Mucosa of stomach (tissue), 1 donor: ENCODE measurements at regions not wholly inside any gene's neighbourhood (a gene's known extent, or its start where the extent isn't known, plus 50 kb on each side); places are given as distances from the start of the nearest gene placed in this dataset.

Experiments used
- H3K27me3 ChIP-seq: one replicate; pipeline ENCODE4 v1.7.0; 2013; ENCODE audit warnings: mild to moderate bottlenecking, low read length; ENCODE audit not compliant: control insufficient read depth, insufficient read depth
- H3K36me3 ChIP-seq: one replicate; pipeline ENCODE4 v1.7.0; 2013; ENCODE audit warnings: low read length; ENCODE audit not compliant: control insufficient read depth, insufficient read depth
- H3K4me1 ChIP-seq: one replicate; pipeline ENCODE4 v1.7.0; 2013; ENCODE audit warnings: mild to moderate bottlenecking, low read length; ENCODE audit not compliant: control insufficient read depth, insufficient read depth
- H3K4me3 ChIP-seq: one replicate; pipeline ENCODE4 v1.7.0; 2013; ENCODE audit warnings: low read length
- H3K9ac ChIP-seq: one replicate; pipeline ENCODE4 v1.7.0; 2013; ENCODE audit warnings: mild to moderate bottlenecking, low read length, moderate library complexity
- H3K9me3 ChIP-seq: one replicate; pipeline ENCODE4 v1.7.0; 2013; ENCODE audit warnings: mild to moderate bottlenecking, low read length, moderate library complexity; ENCODE audit not compliant: control insufficient read depth
- donor health status: Pancreatic carcinoma.

GRCh38 chr5:74155501-74155900 is 485.0 kb downstream of the ENC1 start:
- H3K27me3 ChIP-seq: no peaks in the 10 kb centered on the region
- no peaks in the 10 kb centered on the region for H3K4me1 ChIP-seq
- no peaks in the 10 kb centered on the region for H3K9me3 ChIP-seq
- H3K36me3 ChIP-seq: no peaks in the 10 kb centered on the region
- H3K4me3 ChIP-seq: no peak overlapping the region
- no peak overlapping the region for H3K9ac ChIP-seq

- Histone ChIP-seq H3K4me1 (no peaks in the 10 kb centered on the region), H3K9me3 (no peaks in the 10 kb centered on the region), H3K9ac (no peak overlapping the region), H3K27me3 (no peaks in the 10 kb centered on the region), H3K4me3 (no peak overlapping the region), H3K36me3 (no peaks in the 10 kb centered on the region)
These were observed 486.0 kb downstream of the ENC1 start for GRCh38 chr5:74154526-74154925.

GRCh38 chr5:74153255-74153790 is 487.2 kb downstream of the ENC1 start:
- no peaks in the 10 kb centered on the region for H3K9me3 ChIP-seq

DNA sequence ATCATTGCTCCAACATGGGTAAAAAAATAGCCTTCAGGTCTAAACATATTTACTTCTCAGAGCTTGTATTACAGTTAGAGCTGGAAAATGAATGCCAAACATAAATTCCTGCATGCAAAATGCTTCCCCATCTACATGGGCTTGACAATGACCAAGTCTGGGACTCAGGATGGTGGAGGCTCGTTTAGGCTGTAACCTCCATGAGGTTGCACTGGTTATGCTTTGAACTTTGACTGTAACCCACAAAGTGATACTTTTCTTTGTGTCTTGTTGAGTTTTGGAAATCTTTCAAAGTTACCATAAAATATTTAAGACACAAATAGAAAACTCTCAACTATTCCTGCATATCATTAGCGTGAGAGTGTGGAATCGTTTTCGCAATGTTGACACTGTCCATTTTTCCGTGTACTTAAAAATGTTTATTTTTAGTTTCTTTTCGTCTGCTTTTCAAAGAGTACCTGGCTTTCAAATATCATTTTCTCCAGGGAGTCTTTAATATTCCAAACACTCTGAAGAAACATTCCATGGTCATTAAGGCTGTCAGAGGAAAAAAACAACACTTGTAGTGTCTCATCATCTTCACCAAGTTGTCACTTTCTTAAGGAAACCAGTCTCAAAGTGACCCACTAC is 487.8 kb downstream of the ENC1 start:
- H3K4me3 ChIP-seq: no peak overlapping the region
- H3K36me3 ChIP-seq: no peaks in the 10 kb centered on the region
- H3K27me3 ChIP-seq: no peaks in the 10 kb centered on the region
- no peaks in the 10 kb centered on the region for H3K4me1 ChIP-seq
- H3K9me3 ChIP-seq: no peaks in the 10 kb centered on the region
- H3K9ac ChIP-seq: no peak overlapping the region

More at GRCh38 chr5:74153255-74153790, 487.2 kb downstream of the ENC1 start:
- H3K4me3 ChIP-seq: no peak overlapping the region
- H3K36me3 ChIP-seq: no peaks in the 10 kb centered on the region
- no peaks in the 10 kb centered on the region for H3K4me1 ChIP-seq
- no peak overlapping the region for H3K9ac ChIP-seq
- no peaks in the 10 kb centered on the region for H3K27me3 ChIP-seq

GRCh38 chr5:74152136-74152535 is 488.4 kb downstream of the ENC1 start:
- Histone ChIP-seq H3K27me3 (no peaks in the 10 kb centered on the region), H3K9ac (no peak overlapping the region), H3K4me1 (no peaks in the 10 kb centered on the region), H3K9me3 (no peaks in the 10 kb centered on the region), H3K4me3 (no peak overlapping the region), H3K36me3 (no peaks in the 10 kb centered on the region)

DNA sequence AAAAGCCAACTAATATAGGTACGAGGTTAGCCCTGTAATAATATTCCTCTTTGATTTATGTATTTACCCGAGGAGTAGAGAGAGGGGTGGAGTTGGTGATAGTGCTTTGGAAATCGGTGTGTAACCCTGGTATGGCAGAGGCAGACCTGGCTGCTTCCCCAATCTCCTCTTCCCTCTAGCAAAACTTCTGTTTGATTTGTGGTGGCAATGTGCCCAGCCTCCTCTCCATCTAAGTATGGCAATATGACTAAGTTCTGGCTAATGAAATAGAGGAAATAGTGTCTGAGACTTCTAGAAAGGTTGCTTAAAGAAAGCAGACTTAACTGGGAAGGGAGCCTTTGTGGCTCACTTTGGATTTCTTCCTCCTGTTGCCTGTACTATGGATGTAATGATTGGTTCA is 491.1 kb downstream of the ENC1 start:
- Histone ChIP-seq H3K9ac (no peak overlapping the region), H3K9me3 (no peaks in the 10 kb centered on the region), H3K4me3 (no peak overlapping the region), H3K36me3 (no peaks in the 10 kb centered on the region), H3K4me1 (no peaks in the 10 kb centered on the region), H3K27me3 (no peaks in the 10 kb centered on the region)

DNA sequence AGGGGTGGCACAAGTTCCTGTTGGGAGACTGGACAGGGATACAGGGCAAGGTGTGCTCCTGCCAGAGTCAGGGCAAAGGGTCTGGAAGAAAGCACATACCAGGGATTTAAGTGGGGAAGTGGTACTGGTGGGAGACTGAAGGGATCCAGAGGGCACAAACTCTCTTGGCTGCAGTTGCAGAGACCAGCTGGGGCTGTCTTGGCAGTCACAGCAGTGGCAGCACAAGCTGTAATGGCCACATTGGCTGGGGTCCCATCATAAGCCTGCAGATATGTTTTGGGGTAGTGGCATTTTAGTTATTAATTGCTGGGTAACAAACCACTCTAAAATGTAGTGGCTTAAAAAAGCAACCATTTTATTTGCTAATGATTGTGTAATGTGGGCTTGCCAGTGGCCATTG is 492.2 kb downstream of the ENC1 start:
- no peaks in the 10 kb centered on the region for H3K9me3 ChIP-seq
- no peak overlapping the region for H3K4me3 ChIP-seq
- no peaks in the 10 kb centered on the region for H3K27me3 ChIP-seq
- H3K4me1 ChIP-seq: no peaks in the 10 kb centered on the region
- H3K36me3 ChIP-seq: no peaks in the 10 kb centered on the region
- no peak overlapping the region for H3K9ac ChIP-seq

DNA sequence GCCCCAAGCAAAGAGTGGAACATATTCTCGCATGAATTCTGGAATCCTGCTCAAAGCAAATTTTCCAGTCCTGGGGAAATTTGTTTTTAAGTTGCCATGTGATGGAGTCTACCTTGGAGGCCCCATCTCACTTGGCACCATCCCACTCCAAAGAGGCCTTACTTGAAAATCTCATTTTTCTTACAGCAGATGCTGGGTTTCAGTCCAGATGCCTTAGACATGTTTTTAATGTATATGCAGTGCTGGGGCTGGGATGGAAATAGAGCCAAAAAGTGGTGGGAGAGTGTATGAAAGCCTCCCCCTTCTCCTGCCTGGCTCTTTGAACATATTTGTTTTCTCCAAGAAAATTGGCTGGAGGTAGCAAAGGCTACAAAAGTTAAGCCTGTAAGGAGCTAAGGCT is 493.7 kb downstream of the ENC1 start:
- Histone ChIP-seq H3K9me3 (no peaks in the 10 kb centered on the region), H3K4me1 (no peaks in the 10 kb centered on the region), H3K9ac (no peak overlapping the region), H3K27me3 (no peaks in the 10 kb centered on the region), H3K36me3 (no peaks in the 10 kb centered on the region), H3K4me3 (no peak overlapping the region)

DNA sequence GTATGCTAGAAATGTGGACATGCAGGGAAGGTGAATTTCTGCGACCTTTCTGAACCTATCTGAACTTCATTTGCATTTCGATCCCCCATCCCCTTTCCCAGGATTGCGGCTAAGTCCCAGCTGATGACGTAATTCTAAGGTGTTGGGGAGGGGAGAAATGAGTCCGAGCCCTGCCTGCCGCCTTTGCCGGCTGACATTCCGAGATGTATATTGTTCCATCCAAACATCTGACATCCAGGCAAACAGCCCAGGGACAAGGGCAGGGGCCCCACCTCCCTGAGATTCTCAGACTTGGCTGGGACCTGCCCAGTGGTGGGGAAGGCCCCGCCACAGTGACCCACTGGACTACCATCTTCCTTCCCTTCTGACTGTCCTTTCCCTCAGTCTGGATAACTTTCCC is 494.6 kb downstream of the ENC1 start:
- H3K4me1 ChIP-seq: no peaks in the 10 kb centered on the region

GRCh38 chr5:74143721-74144330 is 496.7 kb downstream of the ENC1 start:
- H3K4me3 ChIP-seq: no peak overlapping the region
- no peaks in the 10 kb centered on the region for H3K36me3 ChIP-seq
- peaks cover 5% of the 10 kb centered on the region for H3K27me3 ChIP-seq
- H3K9me3 ChIP-seq: no peaks in the 10 kb centered on the region
- no peak overlapping the region for H3K9ac ChIP-seq
- H3K4me1 ChIP-seq: no peaks in the 10 kb centered on the region

More for the DNA sequence above, 494.6 kb downstream of the ENC1 start:
- no peaks in the 10 kb centered on the region for H3K9me3 ChIP-seq
- no peaks in the 10 kb centered on the region for H3K36me3 ChIP-seq
- H3K9ac ChIP-seq: no peak overlapping the region
- H3K4me3 ChIP-seq: no peak overlapping the region
- no peaks in the 10 kb centered on the region for H3K27me3 ChIP-seq

GRCh38 chr5:74143151-74143550 is 497.4 kb downstream of the ENC1 start:
- no peaks in the 10 kb centered on the region for H3K4me1 ChIP-seq
- no peak overlapping the region for H3K9ac ChIP-seq
- no peak overlapping the region for H3K4me3 ChIP-seq
- no peaks in the 10 kb centered on the region for H3K36me3 ChIP-seq
- peaks cover 5% of the 10 kb centered on the region for H3K27me3 ChIP-seq
- no peaks in the 10 kb centered on the region for H3K9me3 ChIP-seq

- Histone ChIP-seq H3K9me3 (no peaks in the 10 kb centered on the region), H3K9ac (no peak overlapping the region), H3K4me1 (no peaks in the 10 kb centered on the region), H3K4me3 (no peak overlapping the region), H3K27me3 (peaks cover 9% of the 10 kb centered on the region), H3K36me3 (no peaks in the 10 kb centered on the region)
These were observed 499.5 kb downstream of the ENC1 start for GRCh38 chr5:74141053-74141452.
